Urothelium cell line (cell line): ENCODE measurements at regions not wholly inside any gene's neighbourhood (a gene's known extent, or its start where the extent isn't known, plus 50 kb on each side); places are given as distances from the start of the nearest gene placed in this dataset.

Experiments
- DNase-seq: peaks from one replicate; pipeline ENCODE4 v3.0.0; 2011; ENCODE audit warnings: low spot score, mixed read lengths
- FAIRE-seq: peaks from 2 replicates; lab custom pipeline; 2011; peaks lifted over from hg19 to GRCh38; lab: Jason Lieb, UNC

DNA sequence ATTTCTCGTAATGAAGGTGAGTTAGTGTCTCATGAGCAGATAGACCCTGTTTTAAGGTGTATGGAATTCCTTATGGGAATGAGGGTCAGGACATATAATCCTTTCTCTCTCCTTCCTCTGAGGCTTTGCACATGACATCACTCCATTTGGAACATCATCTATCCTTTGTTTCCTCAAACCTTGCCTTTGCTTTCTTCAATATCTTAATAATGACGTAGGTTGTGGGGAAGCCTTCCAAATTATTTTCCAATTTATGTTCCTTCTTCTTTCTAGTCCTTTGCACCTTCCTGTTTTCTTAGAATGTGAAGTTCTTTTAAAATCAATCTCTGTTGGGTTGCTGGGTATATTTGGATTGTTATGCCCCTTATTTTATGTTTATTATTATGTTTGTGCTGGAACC, 502.9 kb upstream of the STXBP6 start:
- DNase-seq, result no peak

DNA sequence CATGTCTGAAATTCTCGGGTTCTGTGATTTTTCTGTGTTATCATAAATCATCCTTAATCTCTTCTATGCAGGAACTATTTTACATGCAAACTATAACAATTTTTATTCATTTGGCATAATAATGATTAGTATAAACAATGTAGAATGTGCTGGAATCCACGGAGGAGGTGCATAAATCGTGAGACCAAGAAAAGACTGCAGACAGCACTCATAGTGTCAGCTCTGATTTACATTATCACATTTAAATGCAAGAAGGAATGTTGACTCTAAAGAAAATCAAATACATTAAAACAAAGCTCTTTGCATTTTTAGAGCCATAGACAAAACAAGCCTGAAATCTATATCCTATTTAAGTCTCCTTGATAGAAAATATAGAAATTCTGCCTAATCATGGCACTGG, 501.7 kb upstream of the STXBP6 start:
- FAIRE-seq, result no peak

More for the DNA sequence above, 502.9 kb upstream of the STXBP6 start:
- FAIRE-seq, result no peak

DNA sequence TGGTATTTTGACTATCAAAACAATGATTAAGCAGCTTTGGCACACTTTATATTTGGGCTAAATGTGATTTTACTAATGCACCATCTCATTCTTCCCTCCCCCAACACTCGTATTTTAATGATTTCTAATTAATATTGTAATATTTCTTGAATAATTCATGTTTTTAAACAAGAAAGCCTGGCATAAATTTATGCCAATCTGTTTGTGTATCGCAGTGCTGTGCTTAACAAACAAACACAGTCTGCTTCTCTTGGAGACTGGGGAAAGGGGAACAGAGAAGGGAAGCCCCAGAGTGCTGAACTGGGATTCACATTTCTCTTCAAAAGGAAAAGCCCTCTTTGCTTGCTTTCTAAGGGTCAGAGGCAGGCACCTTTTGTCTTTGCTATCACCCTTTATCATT, 496.9 kb upstream of the STXBP6 start:
- DNase-seq, result no peak
- no peak for FAIRE-seq

More for the DNA sequence above, 501.7 kb upstream of the STXBP6 start:
- DNase-seq, result no peak

DNA sequence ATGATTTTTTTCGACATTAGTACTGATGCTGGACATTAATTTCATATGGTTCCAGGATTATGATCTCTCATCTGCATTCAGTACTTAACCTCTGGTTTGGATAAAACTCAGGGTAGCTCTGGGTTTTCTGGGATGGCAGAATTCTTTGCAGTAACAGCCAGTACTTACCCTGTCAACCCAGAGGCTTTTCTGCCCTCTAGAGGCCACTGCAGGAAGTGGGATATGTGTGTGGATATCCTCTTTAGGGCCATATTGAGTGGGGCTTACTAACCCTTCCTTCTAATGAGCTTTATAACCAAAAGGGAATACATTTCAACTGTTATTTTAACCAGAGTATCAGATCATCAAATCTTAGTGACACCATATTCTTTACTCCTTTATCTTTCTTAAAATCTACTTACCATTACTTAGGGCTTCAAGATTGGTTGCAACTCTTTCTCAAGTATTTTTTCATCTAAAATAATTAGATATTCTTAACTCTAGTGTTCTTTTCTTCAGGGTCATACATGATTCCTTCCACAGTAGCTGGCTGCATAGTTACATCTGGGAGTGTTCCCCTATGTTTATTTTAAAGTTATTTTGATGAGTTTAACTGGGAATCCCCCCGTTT, 488.0 kb upstream of the STXBP6 start:
- DNase-seq (peak; percentile 43), FAIRE-seq (no peak)

DNA sequence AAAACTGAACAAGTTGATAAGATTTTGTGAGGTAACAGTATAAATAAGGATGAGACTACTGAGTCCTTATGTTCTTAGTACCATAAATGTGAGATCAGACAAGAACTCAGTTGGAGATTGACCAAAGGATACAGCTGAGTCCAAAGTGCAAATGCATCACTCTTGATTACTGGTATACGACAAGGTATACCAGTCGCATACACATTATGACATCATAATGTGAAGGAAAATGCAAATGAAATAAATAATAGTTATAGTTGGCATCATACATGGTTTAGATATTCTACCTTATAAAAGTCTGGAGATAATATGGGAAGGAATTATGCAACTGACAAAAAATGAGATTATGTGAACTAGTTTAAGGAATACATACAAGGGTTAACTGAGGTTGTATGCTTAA, 476.3 kb upstream of the STXBP6 start:
- FAIRE-seq, result no peak
- no peak for DNase-seq

DNA sequence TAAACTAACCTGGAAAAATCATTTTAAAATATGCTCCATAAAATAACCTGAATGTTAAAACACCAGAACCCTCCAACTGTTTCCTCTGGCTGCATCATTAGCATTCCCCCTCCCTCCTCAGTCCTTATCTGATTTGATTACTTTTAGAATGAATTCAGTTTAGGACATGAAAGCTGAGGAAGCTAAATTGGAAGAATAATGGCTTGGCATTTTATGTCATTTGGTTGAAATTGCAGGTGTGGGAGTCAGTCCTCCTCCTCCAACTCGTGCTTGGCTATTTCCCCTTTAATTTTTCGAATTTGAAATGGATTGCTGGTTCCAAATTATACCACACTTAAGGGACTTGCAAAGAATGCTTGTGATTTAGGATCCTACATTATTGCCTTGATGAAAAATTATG, 473.0 kb upstream of the STXBP6 start:
- DNase-seq, result no peak
- FAIRE-seq, result no peak

DNA sequence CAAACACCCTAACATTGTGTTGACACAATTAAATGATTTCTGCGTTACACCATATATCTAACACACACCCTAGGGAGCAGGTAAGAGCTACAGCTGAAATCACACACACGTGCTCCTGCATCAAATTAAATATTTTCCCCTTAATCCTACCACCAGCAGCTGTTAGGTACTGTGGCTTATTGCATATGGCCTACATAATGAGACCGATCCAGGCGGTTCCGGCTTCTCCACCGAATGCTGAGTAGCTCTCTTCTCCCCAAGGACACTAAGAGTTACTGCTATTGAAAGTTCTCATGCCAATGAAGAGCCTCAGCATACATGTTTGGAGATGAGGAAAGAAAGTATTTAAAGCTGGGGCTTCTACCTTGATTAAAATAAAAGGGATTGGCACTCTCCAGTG, 472.2 kb upstream of the STXBP6 start:
- DNase-seq, result no peak
- FAIRE-seq, result no peak

DNA sequence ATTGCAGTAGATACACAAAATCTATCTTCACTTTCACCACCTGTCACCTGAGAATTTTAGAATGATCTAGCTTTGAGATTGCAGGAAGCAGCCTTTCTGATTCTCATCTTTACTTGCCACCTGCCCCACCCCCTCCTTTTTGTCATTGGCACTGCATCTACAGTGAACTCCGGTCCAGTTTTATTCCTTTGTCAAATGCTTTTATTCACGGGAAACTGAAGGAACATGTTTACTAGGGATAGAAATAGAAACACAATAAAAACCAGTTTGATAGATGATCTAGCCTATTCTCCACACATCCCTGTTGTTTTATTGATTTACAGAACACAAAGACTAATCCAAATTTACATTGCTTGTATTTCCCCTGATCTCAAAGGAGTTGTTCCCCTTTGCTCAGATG, 471.7 kb upstream of the STXBP6 start:
- FAIRE-seq (no peak), DNase-seq (no peak)

DNA sequence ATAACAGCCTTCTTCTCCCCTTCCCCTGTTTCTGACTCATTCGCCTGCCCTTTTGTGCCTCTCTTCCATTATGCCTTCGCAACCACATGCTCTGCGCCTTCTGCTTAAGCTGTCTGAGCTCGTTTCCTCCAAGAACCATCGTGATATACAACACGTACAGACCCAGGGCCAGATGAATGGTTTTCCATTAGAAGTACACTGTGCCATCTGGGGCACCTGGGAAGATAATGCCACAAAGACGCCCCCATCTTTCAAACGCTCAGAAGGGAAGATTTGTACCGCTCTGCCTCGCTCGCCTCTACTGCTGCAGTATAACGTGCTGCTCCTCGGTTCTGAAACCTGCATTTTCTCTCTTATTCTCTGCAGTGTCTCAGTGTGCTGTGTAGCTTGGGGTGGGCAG, 470.9 kb upstream of the STXBP6 start:
- FAIRE-seq, result no peak
- DNase-seq, result no peak

DNA sequence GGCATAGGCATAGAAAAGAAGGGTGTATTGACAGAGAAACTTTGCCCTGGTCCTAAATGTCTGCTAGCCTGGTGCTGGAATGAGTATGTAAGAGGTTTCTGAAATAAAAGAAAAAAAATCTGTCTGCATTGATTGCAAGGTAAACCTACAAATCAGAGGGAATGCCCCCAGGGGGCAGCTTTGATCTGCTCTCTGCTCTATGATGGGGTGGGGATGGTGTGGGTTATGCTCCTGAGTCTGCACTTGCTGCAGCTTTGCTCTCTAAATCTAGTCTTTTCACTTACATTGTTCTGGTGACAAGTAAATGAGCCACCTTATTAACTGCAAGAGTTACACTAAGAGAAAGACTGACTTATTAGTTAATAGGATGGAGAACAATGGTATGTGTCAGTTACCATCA, 468.4 kb upstream of the STXBP6 start:
- FAIRE-seq (no peak), DNase-seq (no peak)

DNA sequence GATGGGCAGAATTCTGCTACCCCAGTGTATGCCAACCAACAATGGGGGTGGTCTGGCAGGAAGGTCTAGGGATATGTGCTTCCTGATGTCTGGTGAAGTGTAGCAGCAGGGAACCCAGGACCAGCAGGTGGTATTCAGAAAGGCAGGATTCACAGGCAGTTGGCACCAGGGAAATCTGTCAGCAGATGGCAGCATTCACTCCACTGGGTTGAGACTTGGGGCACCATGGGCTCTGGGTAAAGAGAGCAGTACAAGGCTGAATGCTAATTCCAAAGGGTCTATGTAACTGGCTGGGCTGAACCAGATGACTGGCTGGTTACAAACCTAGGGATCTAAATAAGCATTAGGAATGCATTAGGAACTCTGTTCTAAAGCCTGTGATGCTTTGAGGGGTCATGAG, 466.9 kb upstream of the STXBP6 start:
- DNase-seq, result peak; percentile 18
- FAIRE-seq, result no peak

DNA sequence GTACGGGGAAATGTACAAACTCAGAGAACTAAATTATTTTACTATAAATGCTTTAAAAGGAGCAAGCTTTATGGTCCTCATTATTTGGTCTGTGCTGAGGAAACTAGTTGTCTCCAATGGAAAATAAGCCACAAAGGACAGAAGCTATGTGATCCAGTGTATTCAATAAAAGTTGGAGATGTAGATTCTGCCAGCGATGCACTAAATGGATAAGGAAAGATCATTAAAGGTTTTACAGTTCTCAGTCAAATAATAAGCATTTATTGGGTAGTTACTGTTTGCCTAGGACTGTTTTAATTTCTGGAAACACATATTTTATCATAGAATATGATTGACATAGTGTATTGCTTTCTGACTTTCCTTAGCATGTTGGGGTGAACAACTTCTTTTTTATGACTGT, 458.9 kb upstream of the STXBP6 start:
- DNase-seq, result no peak
- no peak for FAIRE-seq

DNA sequence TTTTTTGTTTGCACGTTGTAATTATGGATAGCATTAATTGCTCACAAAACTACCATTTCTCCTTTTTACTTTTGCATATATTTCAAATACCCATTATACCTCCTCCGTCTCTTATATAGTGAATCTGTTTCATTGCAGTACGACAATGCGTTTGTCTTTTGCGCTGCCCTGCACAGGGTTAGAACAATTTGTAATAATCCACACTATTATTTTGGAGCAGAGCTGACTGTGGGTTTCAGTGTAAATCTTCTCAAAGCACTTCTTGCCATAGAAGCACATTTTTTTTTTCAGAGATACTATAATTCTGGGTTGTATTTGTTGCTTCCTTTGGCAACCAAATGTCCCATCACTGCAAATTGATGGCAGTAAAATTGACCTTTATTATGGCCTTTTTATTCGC, 451.8 kb upstream of the STXBP6 start:
- no peak for FAIRE-seq

DNA sequence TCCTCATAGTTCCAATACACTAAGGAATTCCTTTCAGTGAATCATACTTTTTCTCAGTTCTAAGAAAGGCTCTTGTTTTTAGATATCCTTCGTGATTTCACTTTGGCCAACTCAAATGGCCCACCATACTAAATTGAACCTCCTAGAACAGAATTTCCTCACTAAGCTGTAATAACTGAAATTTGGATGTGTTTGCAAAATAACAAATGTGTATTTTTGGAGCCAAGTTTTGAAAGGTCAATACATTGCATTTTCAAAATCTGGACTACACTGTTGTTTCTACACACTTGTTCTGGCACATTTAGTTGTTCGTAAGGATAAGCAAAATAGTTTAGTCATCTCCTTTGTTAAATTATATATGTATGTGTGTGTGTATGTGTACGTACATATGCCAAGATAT, 439.0 kb upstream of the STXBP6 start:
- no peak for FAIRE-seq
- DNase-seq, result no peak

More for the DNA sequence above, 451.8 kb upstream of the STXBP6 start:
- DNase-seq, result no peak

DNA sequence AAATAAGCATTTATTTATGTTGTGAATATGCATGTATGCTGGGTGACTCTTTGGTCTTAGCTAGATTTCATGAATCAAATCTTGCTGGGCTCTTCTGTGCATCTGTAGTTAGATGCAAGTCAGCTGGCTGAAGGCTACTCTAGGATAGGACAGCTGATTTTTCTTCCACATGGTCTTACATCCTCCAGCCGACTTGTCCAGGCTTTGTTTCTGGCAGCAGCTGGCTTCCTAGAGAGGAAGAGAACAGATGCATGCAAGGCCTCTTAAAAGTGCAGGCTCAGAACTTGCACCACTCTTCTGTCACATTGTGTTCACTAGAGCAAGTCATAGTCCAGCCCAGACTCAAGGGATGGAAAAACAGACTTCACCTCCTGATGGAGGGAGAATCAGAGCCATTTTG, 435.4 kb upstream of the STXBP6 start:
- FAIRE-seq (no peak), DNase-seq (no peak)

DNA sequence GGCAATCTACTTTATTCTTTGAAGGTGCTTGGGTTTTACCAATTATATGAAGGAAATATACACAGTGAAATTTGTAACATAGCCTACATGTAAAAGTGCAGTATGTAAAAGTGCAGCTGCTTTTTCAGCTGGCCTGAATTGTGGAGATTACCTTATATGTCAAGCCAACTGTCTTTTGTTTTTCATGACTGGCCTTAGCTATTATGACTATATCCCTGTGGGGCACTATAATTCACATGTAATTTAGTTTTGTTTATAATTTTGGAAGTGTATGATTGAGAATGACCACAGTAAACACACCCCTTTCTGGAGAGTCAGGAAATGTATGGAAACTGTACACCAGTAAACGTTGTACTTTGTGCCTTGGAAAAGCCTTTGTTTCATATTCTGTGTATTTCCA, 435.0 kb upstream of the STXBP6 start:
- DNase-seq, result no peak
- no peak for FAIRE-seq

DNA sequence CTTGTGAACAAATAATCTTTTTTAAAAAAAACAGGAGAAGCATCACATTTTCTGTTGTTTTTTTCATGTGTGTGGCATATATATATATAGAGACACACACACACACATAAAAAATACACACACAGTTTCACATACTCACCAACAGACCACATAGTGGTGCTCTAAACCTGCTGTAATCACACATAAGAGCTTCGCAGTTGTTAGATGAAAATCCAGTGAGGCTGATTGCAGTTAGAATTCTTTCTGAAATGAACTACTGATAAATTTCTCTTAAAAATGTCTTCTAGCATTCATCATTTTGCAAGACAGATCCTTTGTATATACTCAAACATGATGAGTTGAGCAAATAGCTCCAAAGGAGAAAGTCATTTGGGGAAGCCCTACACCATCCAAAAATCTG, 434.3 kb upstream of the STXBP6 start:
- FAIRE-seq (no peak), DNase-seq (no peak)

DNA sequence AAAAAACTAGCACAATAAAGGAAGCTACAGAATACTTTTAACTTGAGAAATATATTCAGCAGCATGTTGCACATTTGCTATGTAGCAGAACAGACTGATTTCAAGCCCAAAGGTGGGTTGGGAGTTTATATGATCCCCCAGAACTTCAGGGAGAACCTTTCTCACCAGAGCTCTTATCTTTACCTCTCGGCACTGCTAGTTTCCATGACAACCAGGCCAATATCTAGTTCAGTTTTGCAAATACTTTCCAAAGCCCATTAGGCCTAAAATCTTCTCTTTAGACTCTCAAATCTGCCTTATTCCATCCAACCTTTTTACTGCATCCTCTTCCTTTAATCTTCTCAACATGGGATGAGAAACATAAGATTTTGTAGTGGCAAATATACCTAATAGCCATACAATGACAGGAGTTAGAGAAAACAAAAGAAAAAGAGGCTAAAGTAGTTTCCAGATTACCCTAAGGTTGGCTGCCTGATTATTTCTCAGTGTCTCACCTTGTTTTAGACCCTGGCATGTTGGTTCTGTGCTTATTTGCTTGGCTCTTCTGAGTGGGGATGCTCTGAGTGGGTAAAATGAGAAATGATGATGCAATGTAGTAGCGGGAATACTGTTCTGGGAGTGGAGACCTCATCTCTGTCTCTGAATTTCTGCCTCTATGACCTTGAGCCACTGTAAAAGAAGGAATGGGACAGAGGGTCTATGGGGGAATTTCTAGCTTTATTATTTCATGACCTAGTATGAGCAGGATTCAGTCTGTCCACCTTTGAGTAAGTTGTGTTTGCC, 427.6 kb upstream of the STXBP6 start:
- FAIRE-seq, result no peak
- no peak for DNase-seq

DNA sequence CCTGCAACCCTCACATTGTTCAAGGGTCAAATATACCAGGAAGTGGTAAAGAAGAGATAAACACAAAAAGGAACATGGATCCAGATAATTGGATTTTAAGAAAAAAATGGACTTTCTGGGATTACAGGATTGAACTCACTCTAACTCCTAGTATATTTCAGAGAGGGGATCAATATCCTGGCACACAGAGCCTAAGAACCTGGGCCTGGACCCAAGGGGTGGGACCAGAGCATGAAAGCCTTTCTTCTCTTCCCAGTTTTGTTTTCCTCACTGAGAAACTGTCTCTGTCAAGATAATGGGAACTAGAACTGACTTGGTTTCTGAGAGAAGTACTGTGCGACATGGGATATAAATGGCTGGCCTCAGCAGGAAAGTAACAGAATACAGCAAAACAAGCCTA, 422.8 kb upstream of the STXBP6 start:
- FAIRE-seq (no peak), DNase-seq (no peak)

DNA sequence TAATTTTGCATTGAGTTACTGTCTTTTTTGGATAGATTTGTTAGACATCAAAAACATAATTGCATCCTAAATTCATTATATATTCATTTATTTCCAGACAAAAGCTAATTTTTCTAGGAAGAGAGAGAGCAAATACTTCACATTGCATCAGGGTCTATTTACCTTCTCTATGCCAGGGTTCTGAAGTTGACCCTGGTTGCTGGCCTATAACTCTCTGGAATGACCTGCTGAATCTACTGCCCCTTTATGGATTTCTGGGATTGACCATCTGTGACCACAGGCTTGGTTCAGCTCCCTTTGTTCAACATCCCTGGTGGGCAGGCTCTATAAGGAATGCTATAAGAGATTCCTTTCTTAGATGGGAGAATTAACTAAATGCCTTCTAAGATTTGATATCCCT, 414.8 kb upstream of the STXBP6 start:
- no peak for DNase-seq
- FAIRE-seq, result no peak

DNA sequence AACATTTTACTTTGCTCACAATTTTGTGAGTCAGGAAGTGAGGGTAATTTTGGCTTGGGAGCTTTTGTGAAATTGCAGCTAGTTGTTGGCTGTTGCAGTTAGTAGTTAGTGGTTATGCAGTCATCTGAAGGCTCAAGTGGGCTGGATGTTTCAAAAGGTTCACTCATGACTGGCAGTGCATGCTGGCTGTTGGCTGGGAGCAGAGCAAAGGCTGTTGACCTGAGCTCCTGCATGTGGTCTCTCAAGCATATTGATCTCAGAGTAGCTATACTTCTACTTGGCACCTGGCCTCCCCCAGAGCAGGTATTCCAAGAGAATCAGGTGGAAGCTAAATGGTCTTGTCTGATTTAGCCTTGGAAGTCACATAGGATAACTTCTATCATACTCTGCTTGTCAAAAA, 414.1 kb upstream of the STXBP6 start:
- DNase-seq (no peak), FAIRE-seq (no peak)

DNA sequence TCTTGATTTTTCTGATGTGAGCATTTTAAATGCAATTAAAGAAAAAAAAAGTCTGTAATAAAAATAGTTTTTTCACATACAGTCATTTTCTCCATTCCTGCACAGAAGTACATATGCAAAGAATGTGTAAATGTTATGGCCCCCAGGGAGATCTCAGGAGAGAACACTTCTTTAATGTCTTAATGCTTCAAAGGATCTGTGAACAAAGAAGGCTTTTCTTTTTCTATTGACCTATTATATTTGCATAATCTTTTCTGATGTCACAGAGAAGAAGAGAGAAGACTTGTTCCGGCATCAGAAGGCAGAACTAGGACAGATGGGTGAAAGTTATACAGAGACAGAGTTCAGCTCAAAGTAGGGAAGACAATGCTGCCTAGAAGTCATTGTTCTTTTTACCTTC, 413.5 kb upstream of the STXBP6 start:
- no peak for DNase-seq
- no peak for FAIRE-seq

DNA sequence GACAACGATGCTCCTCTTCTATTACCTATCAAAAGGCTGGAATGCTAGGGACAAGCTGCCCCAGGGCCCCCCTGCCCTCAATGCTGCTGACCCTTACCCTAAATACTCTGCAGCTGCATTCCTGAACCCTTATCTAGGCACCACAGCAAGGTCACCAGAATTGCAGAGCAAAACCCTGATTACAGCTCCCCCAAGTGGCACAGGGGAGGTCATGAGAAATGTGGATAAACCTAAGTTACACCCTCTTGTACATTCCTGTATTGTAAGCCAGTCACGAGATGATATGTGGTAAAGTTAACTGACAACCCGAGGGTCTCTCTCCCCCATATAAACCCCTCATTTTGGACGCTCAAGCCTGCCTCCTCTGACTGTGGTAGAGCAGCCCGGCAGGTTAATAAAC, 411.8 kb upstream of the STXBP6 start:
- FAIRE-seq, result no peak

More for the DNA sequence above, 411.8 kb upstream of the STXBP6 start:
- DNase-seq, result no peak
